HG03558 (cell line): ENCODE measurements at regions not wholly inside any gene's neighbourhood (a gene's known extent, or its start where the extent isn't known, plus 50 kb on each side); places are given as distances from the start of the nearest gene placed in this dataset.

Experiments
- ATAC-seq: cut with Tn5 transposase; IDR thresholded peaks from one replicate; pipeline ENCODE4 v1.9.1; 2021; ENCODE audit warnings: moderate number of reproducible peaks; ENCODE audit not compliant: unreplicated experiment; ENCODE audit errors: extremely low read depth

GRCh38 chr2:555164-555922 lies 121.9 kb downstream of the TMEM18 start:
- ATAC-seq = no peak

DNA sequence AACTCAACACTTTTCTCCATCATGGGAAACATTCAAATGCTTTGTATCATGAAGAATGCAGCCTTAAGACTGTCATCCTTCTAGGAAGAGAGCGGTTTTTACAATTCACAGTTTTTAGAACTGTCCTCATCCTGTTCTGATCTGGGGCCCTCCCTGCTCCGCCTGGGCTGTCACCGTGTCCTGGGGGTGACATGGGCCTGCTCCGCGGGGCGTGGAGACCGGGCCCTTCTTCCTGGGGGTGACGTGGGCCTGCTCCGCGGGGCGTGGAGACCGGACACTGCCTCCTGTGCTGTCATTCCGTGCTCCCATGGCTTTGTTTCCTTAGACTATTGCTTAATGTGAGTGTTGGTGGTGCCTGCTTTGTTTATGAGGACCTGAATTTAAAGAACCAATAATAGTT lies 122.8 kb downstream of the TMEM18 start:
- ATAC-seq = no peak

DNA sequence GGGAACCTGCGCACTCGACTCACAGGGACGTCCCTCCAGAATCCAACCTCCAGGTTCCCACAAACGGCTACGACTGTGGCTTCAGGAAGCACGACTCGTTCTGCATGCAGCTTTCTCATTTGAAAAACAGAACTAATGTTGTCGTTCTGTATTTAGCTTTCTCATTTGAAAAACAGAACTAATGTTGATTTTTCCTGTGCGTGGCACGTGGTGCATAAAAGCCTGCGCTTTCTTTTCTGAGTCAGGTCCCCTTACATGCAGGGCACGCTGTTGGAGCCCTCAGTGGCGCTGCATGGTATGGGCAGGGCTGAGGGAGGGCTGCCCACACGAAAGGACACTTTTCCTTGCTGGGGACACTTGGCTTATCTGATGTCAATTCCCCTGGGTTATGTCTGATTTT lies 124.3 kb downstream of the TMEM18 start:
- no peak for ATAC-seq

DNA sequence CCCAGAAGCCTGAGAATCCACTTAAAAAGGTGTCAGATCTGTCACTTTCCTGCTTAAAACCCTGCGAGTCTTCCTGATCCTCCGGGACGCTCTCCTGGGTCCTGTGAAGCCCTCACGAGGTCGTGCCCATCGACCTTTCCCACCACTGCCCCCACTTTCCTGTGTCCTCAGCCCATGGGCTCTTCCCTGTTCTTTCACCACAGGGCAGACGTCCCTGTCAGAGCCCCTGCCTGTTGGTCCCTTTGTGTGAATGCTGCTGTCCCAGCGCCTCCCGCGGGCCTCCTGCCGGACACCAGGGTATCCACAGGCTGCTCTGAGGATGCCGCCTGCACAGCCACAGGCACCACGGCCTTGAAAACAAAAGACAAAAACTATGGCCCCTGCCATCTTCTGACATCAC lies 125.6 kb downstream of the TMEM18 start:
- ATAC-seq = no peak

DNA sequence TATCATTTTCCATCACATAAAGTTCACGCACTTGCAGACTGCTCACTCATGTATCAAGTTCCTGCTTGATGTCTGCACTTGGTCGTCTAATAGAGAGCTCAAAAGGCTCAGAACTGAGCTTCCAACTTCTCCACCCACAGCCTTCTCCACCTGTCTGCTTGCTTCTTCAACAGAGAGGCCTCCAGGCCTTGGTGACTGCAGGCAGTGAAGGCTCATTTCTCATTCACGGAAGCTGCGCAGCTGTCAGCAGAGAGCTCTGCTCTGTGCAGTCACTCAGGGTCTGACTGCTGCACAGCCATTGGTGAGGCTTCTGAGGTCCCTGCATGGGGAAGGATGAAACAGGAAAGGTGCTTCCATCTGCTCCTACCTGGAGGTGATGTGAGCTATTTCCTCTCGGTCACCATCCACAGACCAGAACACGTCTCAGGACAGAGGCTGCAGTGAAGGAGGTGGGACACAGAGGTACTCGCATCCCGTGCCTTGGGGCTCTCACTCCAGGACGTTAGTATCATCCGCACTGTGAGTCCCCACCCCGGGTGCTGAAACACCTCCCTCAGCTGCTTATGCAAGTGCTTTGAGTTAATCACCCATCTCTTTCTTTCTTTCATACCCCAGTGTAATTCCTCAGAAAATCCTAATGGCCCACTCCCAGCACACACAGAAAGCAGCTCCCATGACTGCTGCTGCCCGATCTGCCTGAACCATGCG lies 126.2 kb downstream of the TMEM18 start:
- ATAC-seq = no peak

DNA sequence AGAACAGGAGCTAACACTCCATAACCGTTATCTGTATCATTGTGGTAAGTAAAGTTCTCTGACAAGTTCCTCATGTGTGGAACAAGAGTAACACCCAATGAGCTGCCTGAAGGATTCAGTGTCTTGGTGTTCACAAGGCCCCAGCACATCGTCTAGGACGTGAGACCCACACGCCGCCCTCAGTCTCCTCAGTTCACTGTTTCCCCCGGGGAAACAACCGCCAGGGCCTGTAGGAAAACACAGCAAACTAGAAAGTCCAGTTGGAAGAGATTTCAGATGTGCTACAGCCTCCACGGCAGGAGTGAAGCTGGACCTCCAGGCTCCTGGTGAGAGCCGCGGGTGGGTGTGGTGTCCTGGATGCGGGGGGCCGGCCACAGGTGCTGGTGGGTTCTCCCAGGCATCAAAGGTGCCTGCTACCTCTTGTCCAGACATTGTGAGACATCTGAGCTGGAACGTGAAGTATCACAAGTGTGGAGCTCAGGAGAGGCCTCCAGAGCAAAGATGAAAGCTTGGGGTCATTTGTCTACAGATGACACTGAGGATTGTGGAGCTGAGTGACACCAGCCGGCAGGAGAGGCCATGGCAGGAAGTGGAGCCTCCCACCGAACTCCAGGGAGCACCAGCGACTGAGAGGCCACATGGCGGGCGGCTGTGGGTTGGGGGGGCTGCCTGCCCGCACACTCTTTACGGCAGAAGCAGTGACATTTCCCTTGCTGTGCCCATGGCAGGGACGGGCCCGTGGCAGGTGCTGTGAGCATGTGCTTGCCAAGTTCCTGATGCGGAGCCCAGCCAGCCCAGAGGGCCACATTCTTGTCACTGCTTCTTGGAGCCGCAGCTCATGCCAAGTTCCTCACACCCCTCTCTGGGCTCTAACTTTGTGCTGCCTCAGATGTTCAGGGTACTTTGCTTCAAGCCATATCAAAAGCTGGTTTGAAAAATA lies 131.2 kb downstream of the TMEM18 start:
- no peak for ATAC-seq

DNA sequence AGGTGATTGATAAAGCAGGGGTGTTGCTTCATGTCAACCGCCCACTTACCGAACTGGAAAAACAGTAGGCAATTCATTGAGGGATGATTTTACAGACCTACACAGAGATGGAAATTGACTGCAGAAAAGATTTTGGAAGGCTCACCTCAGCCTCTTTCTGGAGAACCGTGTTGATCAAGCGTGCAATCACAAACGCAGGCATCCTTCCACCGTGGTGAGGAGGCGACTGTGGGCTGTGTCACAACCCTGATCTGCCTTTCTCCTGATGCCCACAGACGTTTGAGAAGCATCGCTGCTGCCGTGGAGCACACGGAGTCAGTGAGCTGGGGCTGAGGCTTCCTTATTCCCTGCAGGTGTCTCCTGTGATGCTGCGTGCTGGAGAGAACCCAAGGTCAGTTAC lies 132.0 kb downstream of the TMEM18 start:
- no peak for ATAC-seq

DNA sequence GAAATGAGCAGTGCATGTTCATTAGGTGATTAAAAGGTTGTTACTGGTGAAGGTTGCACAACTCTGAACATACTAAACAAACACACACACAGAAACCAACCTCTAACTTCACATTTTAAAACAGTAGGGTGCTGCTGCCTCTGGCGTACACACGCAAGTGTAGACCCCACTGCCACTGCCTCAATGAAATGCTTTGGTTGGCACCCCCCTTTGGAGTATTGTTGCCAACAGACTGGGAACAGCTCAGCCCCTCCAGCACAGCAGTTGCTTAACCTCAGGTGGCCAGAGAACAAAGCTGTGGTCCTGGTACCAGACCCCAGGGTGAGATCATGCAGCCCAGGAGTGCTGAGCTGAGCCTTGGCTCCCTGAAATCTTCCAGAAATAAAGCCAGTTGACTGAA lies 138.6 kb downstream of the TMEM18 start:
- no peak for ATAC-seq

GRCh38 chr2:535222-535621 lies 142.0 kb downstream of the TMEM18 start:
- ATAC-seq = no peak

DNA sequence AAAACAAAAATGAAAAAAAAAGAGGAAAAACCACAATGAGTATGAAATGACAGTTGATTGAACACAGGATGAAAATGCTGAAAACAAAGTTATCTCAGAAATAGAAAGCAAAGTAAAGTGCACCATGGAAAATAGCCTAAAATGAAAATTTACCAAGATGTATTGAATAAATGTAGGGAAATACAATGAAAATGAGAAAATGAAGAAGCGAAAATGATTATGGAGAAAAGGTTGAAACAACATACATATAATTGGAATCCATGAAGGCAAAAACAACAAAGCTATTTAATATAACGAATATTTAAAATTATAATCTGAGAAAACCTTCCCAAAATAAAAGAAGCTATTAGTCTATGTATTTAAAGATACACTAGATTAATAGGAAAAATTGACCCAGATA lies 147.4 kb downstream of the TMEM18 start:
- ATAC-seq = no peak

DNA sequence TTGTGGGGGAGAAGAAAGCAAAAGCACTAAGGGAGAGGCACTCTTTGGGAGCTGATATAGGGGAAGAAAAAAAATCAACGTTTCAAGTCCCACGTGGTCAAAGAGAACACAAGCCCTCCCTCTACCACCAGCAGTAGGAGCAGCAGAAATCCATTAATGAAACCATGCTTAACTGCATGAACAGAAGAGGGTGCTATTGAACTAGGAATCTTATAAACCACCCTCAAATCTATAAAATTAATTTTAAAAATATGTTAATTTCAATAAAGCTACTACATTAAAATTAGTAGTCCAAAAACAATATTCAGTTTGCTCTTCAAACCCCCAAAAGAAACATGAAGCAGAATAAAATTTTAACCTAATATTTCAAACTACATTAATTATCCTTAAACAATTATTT lies 147.8 kb downstream of the TMEM18 start:
- ATAC-seq = no peak

- ATAC-seq = no peak
Measured at GRCh38 chr2:527581-527980, 149.6 kb downstream of the TMEM18 start.

DNA sequence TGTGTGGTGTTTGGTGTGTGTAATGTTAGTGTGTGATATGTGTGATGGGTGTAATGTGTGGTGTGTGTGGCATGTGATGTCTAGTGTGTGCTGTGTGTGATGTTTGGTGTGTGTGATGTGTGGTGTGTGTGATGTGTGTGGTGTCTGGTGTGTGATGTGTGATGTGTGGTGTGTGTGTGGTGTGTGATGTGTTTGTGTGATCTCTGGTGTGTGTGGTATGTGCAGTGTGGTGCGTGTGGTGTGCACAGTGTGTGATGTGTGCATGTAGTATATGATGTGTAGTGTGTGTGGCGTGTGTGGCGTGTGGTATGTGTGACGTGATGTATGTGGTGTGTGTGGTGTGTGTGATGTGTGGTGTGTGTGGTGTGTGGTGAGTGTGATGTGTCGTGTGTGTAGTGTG lies 150.3 kb downstream of the TMEM18 start:
- ATAC-seq = no peak

DNA sequence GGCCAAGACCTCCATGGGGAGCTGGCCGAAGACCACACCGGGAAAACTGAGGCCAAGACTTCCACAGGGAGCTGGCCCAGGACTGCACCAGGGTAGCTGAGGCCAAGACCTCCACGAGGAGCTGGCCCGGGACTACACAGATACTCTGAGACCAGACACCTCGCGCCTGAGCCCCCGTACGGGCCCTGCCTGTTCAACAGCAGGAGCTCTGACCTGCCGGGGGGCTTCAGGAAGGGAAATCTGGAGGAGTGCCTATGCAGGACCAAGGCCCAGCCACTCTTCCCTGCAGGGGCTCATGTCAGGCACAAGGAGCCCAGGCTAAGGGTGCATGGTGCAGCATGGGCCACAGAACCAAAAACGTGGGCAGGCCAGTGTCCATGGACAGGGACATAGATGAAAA lies 151.6 kb downstream of the TMEM18 start:
- no peak for ATAC-seq

DNA sequence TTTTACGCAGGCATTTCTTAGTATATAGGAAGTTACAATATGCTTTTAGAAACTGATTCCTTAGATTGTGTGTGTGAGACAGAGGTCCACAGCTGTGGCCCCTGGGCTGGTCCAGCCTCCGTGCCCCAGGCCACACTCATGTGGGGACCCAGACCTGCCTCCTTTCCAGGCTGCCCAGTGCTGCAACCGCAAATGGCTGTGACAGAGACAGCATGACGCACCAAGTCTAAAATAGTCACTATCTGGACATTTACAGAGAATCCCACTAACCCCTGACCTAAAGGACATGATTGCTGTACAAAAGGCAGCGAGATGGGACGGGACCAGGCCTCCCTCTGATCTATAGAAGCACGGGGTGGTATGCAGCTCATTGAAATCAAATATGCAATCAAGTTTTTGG lies 152.2 kb downstream of the TMEM18 start:
- no peak for ATAC-seq

- no peak for ATAC-seq
Measured at GRCh38 chr2:524442-524841, 152.8 kb downstream of the TMEM18 start.

DNA sequence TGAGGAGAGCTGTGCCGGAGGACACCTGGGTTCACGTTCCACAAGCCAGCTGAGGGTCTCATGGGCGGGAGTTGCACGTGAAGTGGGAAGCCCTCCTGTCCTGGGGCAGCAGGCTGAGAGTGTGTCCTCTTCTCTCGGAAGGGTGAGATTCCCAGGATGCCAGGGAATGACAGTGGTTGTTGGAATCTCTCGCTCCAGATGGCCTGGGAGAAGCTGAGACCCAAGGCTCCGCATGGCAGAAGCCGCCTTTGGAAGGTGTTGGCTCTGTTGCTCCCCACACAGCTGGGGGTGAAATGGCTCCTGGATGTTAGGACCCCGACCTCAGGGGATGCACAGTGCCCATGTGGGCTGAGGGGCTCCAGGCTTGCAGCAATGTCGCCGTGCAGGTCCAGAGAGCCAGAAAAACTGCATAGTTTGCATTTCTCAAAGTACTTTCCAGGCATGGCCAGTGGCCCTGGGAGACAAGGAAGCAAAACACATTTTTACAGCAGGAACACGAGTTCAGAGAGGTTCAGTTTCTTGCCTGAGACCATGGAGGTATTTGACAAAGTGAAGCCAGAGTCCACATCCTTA lies 153.4 kb downstream of the TMEM18 start:
- no peak for ATAC-seq

DNA sequence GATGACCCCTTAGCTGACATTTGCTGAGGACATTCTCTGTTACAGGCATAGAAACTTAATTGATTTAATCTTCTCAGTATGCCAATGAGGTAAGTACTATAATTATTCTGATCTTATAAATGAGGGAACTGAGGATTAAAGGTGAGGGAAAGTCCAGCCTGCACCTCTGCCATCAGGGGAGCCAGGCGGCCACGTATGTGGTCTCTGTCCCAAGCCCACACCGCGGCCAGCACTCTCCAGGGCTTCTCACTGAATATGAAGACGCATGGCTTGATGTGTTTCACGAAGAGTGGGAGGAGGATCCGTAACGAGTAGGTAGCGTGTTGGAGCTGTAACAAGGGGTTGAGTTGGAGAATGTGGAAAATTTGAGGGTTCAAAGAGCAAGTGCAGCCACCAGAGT lies 154.4 kb downstream of the TMEM18 start:
- ATAC-seq = no peak

- no peak for ATAC-seq
Measured at GRCh38 chr2:521853-522530, 155.2 kb downstream of the TMEM18 start.
